ENCODE measurements at regions not wholly inside any gene's neighbourhood (a gene's known extent, or its start where the extent isn't known, plus 50 kb on each side); places are given as distances from the start of the nearest gene placed in this dataset.

DNA sequence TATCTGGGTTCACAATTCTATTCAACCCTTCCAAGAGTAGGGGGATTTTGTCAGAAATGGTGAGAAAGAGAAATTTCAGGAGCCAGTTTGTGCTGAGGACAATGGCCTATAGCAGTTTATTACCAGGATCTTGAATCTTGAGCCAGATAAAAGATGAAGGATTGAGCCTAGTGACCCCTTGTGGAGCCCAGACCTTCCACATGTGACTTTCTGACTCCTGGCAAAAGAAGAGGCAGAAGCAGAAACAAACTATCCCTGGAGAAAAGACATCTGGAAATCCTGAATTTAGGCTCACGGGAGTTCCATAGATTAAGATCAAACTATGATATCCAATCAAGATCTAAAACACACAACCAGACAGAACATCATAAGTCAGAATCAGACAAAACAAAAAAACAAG is 60.9 kb upstream of the CHRM2 start:
- DNase-seq (ENCODE audit: low spot score): no peak

DNA sequence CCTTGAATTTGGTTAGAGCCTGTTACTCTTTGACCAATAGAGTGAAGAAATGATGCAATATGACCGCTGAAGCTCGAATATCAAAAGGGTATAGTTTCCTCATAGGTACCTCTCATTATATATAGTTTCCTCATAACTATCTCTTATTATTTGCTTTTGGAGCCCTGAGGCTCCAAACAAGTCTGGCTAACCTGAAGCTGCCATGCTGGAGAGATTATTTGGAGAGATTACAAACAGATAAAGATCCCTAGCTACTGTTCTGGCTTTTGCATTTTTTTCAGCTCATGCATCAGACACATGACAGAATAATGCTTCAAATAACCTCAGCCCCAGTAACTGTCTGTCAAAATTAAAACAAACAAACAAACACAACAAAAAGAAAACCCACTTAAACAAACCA is 65.4 kb upstream of the CHRM2 start:
- no peak for DNase-seq (ENCODE audit: low spot score)

DNA sequence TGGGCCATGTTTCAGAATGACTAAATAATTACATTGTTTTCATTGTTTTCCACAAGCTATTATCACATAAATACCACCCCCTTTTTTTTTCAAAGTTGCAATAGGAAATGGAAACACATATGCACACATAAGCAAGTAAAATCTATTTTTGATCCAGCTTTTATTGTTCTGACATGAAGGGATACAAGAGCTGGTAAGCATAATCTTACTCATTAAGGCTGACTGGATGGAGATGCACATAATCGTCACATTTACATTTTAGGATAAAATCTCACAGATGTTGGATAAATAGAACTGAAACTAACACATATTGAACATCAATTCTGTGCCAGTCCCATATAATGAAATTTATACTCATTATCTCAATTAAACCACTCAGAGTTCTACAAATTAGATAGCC is 84.5 kb upstream of the CHRM2 start:
- no peak for DNase-seq (ENCODE audit: low spot score)

DNA sequence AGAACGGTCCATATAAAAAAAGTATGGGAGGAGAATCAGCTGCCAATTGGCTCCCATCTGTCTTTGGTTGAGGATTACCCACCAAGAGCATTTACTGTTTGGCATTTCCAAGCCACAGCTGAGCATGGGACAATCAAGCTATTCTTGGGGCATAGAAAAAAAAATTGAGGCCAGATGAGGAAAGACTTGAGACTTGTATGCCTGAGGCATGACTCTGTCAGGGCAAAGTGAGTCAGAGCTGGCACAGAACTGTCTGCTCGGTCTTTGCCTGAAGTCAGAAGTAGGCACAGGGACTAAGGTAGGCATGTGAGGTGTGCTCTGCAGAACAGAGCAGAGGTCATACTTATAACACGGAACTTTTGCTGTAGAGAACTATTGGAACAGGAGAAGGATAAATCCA is 126.5 kb upstream of the CHRM2 start:
- DNase-seq (ENCODE audit: low spot score): peak; percentile 18

DNA sequence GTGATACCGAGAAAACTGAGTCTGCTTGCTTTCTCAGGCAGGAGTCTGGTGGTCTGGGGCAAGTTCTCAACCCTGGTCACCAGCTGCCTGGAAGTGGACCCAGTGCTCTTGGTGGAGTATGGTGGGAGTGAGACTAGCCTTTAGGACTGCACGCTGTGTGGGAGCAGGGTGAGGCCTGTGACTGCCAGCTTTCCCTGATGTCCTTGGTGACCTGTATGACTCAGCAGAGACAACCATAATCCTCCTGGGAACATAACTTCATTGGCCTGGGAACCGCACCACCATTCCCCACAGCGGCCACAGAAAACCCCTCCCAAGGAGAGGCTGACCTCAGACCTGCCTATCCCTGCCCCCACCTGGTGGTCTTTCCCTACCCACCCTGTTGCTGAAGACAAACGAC is 139.5 kb upstream of the CHRM2 start:
- DNase-seq (ENCODE audit: low spot score): no peak

DNA sequence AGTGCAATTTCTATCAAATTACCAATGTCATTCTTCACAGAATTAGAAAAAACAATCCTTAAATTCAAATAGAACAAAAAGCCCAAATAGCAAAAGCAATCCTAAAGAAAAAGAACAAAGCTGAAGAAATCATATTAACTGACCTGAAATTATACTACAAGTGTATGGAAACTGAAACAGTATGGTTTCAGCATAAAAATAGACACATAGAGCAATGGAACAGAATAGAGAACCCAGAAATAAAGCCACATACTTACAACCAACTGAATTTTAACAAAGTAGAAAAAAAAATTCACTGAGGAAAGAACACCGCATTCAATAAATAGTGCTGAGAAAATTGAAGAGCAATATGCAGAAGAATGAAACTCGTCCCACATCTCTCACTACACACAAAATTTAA is 142.0 kb upstream of the CHRM2 start:
- no peak for DNase-seq (ENCODE audit: low spot score)

DNA sequence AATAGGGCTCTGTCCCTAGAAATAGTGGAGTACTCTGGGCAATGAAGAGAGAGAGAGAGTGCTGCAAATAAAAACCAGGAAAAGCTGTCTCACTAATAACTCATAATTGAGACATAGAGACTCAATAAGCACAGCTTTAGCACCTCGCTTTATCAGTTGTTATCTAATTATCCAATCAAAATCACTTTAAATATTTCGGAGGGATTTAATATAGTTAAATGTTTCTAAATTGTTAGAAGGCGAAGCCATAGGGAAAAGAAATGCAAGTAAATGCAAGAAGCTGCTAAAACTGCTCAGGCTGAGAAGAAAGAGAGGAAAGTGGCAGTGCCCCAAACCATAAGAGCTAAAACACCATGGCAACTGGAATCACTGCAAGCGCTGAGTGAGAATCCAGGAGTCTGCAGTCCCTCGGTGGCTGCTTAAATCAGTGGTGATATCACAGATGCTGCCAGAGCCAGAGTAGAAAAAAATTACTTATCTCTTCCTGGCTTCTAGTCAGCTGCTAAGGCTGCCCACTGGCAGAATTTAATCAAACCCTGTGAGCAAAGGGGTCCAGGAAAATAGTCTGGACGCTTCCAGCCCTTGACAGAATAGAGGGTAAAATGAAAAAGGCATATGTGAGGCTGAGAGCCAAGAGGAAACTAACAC is 150.4 kb upstream of the CHRM2 start:
- no peak for DNase-seq (ENCODE audit: low spot score)

DNA sequence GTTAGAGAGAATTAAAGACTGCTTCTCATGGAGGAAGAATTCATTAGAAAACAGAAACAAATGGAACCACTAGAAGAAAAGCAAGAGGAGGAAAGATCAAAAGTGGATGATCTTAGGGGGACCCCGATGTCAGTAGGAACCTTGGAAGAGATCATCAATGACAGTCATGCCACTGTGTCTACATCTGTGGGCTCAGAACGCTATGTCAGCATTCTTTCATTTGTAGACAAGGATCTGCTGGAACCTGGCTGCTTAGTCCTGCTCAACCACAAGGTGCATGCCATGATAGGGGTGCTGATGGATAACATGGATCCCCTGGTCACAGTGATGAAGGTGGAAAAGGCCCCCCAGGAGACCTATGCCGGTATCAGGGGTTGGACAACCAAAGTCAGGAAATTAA is 154.4 kb upstream of the CHRM2 start:
- no peak for DNase-seq (ENCODE audit: low spot score)

DNA sequence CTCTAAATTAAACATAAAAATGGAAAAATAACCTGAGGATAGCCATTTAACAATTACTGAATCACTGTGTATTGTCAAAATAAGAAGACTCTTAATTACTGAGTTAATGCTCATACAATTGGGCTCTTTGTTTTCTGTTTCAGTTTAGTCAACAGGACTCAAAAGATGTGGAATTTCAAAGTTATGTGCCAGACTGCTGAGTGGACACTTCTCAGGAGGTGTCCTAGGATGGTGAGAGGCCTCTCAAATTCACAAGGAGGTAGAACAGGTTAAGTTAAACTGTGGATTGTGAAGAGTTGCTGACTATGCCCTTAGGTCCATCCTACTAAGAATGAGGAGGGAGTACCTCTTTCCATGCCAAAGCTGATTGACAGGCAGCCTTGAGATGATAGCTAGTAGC is 157.7 kb upstream of the CHRM2 start:
- DNase-seq (ENCODE audit: low spot score): no peak

DNA sequence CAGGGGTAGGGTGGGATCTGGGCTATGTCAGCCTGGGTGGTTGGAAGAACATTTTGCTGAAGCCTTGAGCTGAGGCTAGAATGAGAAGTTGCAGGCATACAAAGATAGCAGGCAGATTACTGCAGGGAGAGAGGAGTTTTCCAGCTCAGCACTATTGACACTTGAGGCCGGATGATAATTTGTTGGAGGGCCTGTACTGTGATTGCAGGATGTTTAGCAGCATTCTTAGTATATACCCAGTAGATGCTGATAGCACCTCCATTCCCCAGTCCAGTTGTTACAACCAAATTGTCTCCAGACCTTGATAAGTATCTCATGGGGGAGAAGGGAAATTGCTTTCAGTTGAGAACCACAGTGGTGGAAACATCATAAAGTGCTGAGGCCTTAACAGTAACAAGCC is 158.6 kb upstream of the CHRM2 start:
- no peak for DNase-seq (ENCODE audit: low spot score)

DNA sequence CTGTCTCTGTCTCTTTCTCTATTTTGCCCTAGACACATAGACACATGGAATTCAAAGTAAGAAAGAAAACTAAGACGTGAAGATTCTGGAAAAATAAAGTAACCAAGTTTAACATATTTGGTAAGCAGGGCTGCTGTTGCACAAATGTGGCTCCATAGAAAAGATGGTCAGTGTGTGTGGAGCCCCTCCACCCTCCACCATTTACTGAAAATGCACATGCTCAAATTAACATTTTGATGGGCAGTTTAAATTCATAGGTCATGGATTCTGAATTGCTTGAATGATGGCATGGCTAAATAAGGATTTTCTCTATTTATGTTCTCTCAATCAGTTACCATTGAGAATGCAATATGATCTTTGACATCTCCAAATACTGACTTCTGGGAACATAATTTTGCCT is 165.5 kb upstream of the CHRM2 start:
- no peak for DNase-seq (ENCODE audit: low spot score)

DNA sequence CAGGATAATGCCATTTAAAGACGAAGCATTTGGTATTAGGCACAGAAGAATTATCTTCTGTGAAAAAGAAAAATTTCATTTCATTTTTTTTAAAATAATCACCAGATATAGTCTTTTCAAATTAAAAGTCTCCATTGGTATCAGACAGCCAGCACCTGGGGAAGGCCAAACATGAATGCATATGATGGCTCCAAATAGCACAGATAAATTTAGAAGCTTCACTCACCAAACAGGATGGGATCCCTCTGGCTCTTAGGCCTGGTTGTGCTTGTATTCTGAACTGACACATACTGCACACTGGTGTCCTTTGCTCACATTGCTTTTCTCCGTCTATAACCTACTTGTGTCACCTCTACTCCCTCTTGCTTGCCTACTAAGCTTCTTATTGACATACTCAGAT is 169.5 kb upstream of the CHRM2 start:
- DNase-seq (ENCODE audit: low spot score): no peak

DNA sequence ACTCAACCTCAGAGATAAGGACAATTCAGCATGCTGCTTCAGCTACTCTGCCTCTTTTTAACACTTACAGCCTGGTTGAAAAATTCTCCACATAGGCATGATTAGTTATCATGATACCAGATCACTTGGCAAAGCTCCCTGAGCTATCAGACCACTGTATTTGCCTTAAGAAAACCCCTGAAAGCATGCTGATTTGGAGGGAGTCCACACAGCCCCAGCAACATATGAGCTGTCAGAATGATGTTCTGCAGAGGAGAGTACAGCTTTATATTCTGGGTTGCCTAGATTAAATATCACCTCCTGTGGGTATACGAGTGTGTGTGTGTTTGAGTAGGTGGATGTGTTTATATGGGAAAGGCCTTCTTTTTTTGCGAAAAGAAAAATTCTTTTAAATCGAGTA is 170.2 kb upstream of the CHRM2 start:
- no peak for DNase-seq (ENCODE audit: low spot score)

DNA sequence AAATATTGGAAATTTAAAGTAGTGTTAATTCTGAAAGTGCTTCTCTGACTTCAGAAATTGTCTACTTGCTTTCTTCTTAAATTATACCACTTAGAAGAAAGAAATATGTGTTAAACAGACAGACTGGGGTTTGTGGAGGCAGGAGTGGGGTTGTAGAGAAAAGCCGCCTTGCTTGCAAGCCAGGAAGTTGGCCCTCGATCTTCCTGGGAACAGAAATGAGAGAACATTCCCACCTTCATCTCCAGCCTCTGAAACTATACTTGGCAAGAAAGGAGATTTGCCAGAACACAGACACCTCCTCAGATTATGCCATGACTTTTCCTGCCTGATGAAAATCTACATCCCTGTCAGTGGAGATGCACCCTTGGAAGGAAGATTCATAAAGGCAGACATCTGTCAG is 171.2 kb upstream of the CHRM2 start:
- DNase-seq (ENCODE audit: low spot score): no peak

DNA sequence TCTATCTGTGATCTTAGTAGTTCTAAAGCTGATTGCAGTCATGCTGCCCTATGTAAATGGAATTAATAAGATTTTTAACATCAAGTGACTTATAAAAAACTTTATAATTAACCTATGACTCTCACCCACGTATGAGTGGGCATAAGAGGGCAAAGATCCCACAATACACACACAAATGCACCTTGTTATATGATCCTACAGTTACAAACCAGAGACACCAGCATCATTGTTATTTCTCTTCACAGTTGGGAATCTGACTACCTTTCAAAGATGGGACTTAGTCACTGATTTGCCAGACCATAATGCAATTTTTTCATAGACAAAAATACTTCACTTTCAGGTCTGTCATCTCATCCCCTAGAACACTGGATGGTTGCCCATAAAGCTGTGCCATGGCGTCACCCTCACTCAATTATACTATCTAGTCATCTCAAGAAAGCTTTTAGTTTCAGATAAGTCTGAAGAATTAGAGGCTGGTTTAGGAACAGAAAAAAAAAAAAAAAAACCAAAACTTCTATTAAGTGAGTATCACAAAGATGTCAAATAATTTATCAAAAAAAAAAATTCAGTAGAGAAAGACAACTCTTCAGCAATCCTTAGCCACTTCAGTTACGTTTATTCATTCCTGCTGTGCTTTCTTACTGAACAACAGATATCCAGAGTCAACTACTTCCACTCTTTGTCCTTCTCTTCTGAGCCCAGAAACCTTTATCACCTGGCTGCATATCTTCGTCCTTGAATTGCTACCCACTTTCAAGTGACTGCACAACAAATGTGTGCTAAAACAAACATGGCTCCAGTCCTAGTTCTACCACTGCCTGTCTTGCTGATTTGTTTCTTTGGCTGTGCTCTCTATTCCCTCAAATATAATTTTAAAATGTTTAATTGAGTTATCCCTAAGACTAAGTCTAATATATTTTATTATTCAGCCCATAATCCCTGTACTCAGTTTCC is 175.0 kb upstream of the CHRM2 start:
- DNase-seq (ENCODE audit: low spot score): no peak

DNA sequence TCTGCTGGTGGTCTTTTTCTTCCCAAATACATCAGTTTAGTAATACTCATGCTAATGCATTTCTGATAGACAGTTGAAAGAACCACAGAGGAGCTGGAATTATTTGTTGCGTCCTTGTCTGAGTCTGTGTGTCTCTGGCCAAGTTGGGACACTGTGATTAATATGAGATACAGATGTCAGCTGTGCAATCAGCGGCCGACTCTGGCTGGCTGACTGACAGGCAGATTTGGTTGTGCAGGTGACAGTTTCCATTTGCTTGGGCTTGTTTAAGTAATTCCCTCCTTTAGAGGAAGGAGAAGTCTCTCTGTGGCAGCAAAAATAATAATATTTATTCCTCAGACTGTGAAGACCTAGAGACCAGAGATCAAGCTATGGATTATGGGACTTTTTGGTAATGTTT is 176.2 kb upstream of the CHRM2 start:
- DNase-seq (ENCODE audit: low spot score): no peak

DNA sequence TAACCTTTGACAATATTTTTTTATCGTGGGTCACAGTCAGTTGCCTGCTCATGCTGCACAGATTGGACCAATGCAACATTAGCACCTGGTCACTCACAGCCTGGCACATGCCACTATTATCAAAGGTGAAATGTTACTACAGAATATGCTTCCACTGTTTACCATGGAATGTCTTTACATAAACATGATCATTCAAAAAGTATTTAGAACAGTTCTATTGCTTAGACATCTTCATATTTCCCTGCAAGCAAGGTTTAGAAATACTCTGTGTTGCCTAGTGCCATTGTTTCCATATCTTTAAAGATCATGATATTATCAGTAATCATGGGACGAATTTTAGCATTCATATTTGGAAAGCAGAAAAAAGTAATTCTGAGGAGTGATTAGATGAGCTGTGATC is 179.9 kb upstream of the CHRM2 start:
- DNase-seq (ENCODE audit: low spot score): no peak

DNA sequence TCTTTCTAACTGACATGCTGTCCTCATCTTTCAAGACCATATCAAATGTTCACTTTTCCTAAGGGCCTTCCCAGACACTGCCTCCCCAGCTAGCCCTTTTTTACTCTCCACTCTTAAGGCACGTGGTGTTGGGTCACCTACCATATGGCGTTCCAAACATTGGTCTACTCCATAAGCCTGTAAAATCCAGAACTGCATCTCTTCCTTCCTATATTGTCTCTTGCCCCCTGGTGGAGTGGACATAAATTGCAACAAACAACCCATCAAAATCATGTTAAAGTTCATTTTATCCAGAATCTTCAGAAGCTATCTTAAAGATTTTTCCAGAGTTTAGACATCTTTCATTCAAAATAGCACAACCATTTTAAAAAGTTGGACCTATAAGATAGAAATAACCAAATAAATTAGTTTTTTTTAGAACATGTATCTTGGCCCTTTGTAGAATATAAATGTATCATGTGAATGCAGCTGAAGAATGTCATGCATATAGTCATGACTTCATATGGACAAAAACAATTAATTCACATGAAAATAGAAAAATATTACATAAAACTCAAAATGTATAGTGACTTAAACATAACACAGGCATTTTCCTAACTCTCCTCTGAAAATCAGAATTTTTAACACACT is 180.6 kb upstream of the CHRM2 start:
- peak; percentile 36 for DNase-seq (ENCODE audit: low spot score)

DNA sequence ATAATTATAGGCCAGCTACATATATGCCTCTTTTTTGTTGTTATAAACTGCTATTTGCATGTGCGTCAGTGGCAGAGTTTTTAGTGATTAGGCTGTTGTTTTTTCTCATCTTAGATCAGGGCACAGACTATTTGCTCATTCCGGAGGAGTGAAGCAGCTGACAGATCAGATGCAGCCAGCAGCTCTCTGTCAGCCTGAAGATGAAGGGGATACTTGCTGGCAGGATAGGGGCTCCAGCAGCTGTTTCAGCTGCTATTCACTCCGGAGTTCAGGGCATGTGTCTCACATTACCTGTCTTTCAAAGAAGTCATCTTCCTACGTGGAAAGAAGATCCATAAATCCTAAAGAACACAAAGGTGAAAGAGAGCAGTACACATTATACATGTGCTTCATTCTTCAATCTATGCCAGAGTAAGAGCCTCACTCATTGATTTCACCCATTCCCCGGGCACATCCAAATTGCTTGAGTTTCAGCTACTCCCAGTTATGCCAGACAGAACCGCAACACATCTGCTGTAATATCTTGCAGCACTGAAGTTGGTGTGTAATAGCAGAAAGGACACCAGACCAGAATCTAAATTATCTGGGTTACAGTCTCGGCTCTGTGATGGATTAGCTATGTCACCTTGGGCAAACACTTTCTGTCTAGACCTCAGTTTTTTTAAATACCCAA is 182.8 kb upstream of the CHRM2 start:
- peak; percentile 10 for DNase-seq (ENCODE audit: low spot score)

DNA sequence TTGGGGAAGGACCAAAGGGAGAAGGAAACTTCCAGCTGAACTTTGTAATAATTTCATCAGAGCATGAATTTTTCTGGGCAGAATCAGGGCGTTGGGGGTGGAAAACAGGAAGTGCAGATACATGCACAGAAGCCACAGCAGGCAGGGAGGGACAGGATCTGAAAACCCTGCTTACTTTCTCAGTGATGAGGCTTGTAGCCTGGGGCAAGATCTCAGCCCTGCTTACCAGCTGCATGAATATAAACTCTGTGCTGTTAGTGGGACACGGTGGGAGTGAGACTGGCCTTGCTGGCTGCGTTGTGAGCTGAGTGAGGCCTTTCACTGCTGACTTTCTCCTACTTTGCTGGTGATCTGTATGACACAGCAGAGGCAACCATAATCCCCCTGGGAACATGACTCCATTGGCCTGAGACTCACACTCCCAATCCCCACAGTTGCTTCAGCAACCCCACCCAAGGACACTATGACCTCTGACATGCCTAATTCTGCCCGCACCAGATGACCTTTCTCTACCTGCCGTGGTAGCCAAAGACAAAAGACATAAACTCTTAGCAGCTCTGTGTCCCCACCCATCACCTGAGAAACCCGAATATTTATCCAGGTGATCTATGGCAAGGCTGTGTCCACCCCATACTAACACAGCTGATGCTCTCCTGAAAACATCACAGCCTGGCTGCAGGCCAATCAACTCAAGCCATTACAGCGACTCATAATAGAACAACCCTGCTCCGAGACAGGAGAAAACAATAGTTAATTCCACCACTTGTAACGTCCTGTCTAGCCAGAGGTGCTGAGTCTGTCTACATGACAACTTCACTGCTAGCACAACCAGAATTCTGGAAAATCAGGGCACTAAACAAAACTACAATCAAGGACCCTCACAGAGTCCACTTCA is 190.7 kb upstream of the CHRM2 start:
- no peak for DNase-seq (ENCODE audit: low spot score)

DNA sequence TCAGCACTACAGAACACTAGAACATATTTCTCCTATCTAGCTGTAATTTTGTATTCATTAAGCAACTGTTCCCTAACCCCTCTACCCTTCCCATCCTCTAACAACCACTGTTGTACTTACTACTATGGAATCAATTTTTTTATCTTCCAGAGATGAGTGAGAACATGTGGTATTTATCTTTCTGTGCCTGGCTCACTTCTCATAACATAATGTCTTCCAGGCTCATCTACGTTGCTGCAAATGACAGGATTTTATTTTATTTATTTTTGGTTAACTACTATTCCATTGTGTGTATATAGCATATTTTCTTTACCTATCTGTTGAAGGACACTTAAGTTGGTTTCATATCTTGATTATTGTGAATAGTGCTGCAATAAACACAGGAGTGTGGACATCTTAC is 200.9 kb upstream of the CHRM2 start:
- DNase-seq (ENCODE audit: low spot score): no peak
